GM18502 (cell line): ENCODE measurements at regions not wholly inside any gene's neighbourhood (a gene's known extent, or its start where the extent isn't known, plus 50 kb on each side); places are given as distances from the start of the nearest gene placed in this dataset.

Experiments used
- ATAC-seq: cut with Tn5 transposase; IDR thresholded peaks from one replicate; pipeline ENCODE4 v1.9.1; 2021; ENCODE audit warnings: mild to moderate bottlenecking; ENCODE audit not compliant: unreplicated experiment, poor library complexity

- no peak for ATAC-seq
Measured at GRCh38 chr2:228722311-228722710, 540.8 kb upstream of the SPHKAP start.

- no peak for ATAC-seq
Measured at GRCh38 chr2:228720895-228721294, 539.4 kb upstream of the SPHKAP start.

GRCh38 chr2:228709788-228710371, 528.4 kb upstream of the SPHKAP start:
- no peak for ATAC-seq

- no peak for ATAC-seq
Measured at GRCh38 chr2:228707846-228708245, 526.4 kb upstream of the SPHKAP start.

GRCh38 chr2:228705318-228705717, 523.8 kb upstream of the SPHKAP start:
- no peak for ATAC-seq

- ATAC-seq = no peak
Measured at GRCh38 chr2:228703152-228703551, 521.7 kb upstream of the SPHKAP start.

- no peak for ATAC-seq
Measured at GRCh38 chr2:228701506-228701905, 520.0 kb upstream of the SPHKAP start.

- ATAC-seq = no peak
Measured at GRCh38 chr2:228700638-228701037, 519.2 kb upstream of the SPHKAP start.

GRCh38 chr2:228699888-228700287, 518.4 kb upstream of the SPHKAP start:
- ATAC-seq = no peak

- ATAC-seq = no peak
Measured at GRCh38 chr2:228699400-228699799, 517.9 kb upstream of the SPHKAP start.

- ATAC-seq = no peak
Measured at GRCh38 chr2:228698963-228699362, 517.5 kb upstream of the SPHKAP start.

GRCh38 chr2:228697456-228697855, 516.0 kb upstream of the SPHKAP start:
- ATAC-seq = no peak

GRCh38 chr2:228690681-228691080, 509.2 kb upstream of the SPHKAP start:
- no peak for ATAC-seq

- ATAC-seq = no peak
Measured at GRCh38 chr2:228689053-228689452, 507.6 kb upstream of the SPHKAP start.

- ATAC-seq = no peak
Measured at GRCh38 chr2:228688007-228688645, 506.6 kb upstream of the SPHKAP start.

GRCh38 chr2:228681979-228682378, 500.5 kb upstream of the SPHKAP start:
- no peak for ATAC-seq

- no peak for ATAC-seq
Measured at GRCh38 chr2:228681426-228681825, 499.9 kb upstream of the SPHKAP start.

- ATAC-seq = no peak
Measured at GRCh38 chr2:228678110-228678509, 496.6 kb upstream of the SPHKAP start.

GRCh38 chr2:228675646-228676045, 494.2 kb upstream of the SPHKAP start:
- no peak for ATAC-seq

- no peak for ATAC-seq
Measured at GRCh38 chr2:228675091-228675490, 493.6 kb upstream of the SPHKAP start.

- no peak for ATAC-seq
Measured at GRCh38 chr2:228673876-228674554, 492.5 kb upstream of the SPHKAP start.

- ATAC-seq = no peak
Measured at GRCh38 chr2:228669690-228670089, 488.2 kb upstream of the SPHKAP start.
